ENCODE measurements at regions not wholly inside any gene's neighbourhood (a gene's known extent, or its start where the extent isn't known, plus 50 kb on each side); places are given as distances from the start of the nearest gene placed in this dataset.

DNA sequence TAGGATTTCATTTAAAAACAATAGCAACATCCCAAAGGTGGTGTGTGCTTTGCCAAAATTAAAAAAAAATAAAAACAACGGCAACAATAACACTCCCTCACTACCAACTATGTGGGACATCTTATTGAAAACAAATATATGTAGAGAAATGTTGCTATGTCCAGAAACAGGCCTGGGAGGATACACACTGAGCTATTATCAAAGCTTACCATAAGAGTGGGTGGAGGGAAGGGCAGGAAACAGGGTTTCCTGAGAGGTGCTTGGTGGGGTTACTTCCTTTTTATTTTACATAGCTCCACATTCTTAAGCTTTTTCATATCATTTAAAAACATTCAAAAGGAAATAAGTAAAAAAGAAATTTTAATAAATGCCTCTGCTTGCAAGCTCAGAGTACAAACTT is 150.0 kb upstream of the RIPOR2 start:
- POLR2A ChIA-PET, result no interaction called here

DNA sequence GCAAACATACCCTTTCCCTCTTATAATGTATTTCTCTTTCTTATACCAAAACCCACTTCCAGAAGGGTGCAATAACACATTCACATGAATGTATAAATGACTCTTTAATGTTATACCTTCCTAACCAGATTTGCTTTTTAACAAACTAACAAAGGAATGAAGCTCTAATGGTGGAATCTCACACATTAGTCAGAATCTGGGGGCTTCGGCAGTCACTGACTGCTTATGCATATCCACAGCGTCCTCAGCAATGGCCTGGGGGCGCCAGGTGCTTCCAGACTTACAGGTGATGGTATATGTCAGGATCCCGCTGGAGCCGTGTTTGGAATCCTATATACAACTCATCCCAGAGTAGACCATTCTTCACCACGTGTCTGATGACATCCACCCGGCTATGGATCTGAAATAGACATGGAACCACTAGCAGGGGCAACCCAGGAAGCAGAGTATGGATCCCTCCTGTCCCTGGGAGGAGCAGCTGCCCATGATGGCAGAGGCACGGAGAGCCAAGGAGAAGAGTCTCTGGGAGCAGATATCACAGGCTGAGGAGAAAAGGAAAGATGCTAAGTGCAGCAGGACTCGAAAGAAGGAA is 150.8 kb upstream of the RIPOR2 start:
- no peak for DNase-seq (ENCODE audit: low read depth, low spot score)
- Histone ChIP-seq H3K27me3 (ENCODE audit: control insufficient read depth, insufficient read depth, low read length) (no peaks in the 10 kb centered on the region), H3K9me3 (ENCODE audit: control insufficient read depth, insufficient read depth, low read length) (no peaks in the 10 kb centered on the region), H3K4me3 (ENCODE audit: low read depth, low read length) (no peak overlapping the region), H3K27ac (ENCODE audit: low read depth, low read length) (no peak overlapping the region)
- ChIA-PET CTCF (interaction anchor here (0.6 to 1.0 kb wide), 2 partner anchors 137 to 506 kb away, joined by 4 read pairs; no protein-coding TSS in a partner anchor), POLR2A (no interaction called here)
- TF ChIP-seq, protein P1, sequence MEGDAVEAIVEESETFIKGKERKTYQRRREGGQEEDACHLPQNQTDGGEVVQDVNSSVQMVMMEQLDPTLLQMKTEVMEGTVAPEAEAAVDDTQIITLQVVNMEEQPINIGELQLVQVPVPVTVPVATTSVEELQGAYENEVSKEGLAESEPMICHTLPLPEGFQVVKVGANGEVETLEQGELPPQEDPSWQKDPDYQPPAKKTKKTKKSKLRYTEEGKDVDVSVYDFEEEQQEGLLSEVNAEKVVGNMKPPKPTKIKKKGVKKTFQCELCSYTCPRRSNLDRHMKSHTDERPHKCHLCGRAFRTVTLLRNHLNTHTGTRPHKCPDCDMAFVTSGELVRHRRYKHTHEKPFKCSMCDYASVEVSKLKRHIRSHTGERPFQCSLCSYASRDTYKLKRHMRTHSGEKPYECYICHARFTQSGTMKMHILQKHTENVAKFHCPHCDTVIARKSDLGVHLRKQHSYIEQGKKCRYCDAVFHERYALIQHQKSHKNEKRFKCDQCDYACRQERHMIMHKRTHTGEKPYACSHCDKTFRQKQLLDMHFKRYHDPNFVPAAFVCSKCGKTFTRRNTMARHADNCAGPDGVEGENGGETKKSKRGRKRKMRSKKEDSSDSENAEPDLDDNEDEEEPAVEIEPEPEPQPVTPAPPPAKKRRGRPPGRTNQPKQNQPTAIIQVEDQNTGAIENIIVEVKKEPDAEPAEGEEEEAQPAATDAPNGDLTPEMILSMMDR (IDR thresholded peaks at IDR 0.05; ENCODE audit: low read depth, low read length), result no peak

More for the DNA sequence above, 150.0 kb upstream of the RIPOR2 start:
- H3K9me3 ChIP-seq (ENCODE audit: control insufficient read depth, insufficient read depth, low read length), result no peaks in the 10 kb centered on the region
- CTCF ChIA-PET, result interaction anchor here (0.7 to 1.0 kb wide), 2 partner anchors 93 to 137 kb away, joined by 3 to 4 read pairs; no protein-coding TSS in a partner anchor
- DNase-seq (ENCODE audit: low read depth, low spot score), result no peak
- H3K27me3 ChIP-seq (ENCODE audit: control insufficient read depth, insufficient read depth, low read length), result no peaks in the 10 kb centered on the region
- no peak overlapping the region for H3K4me3 ChIP-seq (ENCODE audit: low read depth, low read length)
- TF ChIP-seq, protein P1 (IDR thresholded peaks at IDR 0.05; ENCODE audit: low read depth, low read length), result no peak
- no peak overlapping the region for H3K27ac ChIP-seq (ENCODE audit: low read depth, low read length)

DNA sequence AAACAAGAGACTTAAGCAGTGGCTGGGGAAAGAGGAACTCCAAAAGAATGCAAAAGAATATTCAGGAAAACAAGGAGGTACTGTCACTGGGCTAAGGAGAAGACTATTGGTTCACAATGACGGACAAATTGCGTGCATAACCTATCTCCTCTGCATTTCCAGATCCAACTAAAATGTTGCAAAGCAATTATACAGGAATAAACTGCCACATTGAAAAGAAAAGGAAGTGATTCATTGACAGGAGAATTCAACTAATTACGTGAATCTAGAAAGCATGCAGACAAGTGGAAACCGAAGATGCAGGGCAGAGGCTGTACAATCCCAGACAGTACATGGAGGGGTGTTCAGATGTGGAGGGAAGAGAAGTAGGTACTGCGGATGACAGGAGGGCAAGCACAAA is 152.8 kb upstream of the RIPOR2 start:
- ChIA-PET POLR2A (no interaction called here), CTCF (interaction anchor here (2.2 kb wide), 1 partner anchor 233 kb away, joined by 5 read pairs; no protein-coding TSS in a partner anchor)
- Histone ChIP-seq H3K27ac (ENCODE audit: low read depth, low read length) (no peak overlapping the region), H3K27me3 (ENCODE audit: control insufficient read depth, insufficient read depth, low read length) (no peaks in the 10 kb centered on the region), H3K4me3 (ENCODE audit: low read depth, low read length) (no peak overlapping the region), H3K9me3 (ENCODE audit: control insufficient read depth, insufficient read depth, low read length) (no peaks in the 10 kb centered on the region)
- DNase-seq (ENCODE audit: low read depth, low spot score), result no peak
- TF ChIP-seq, protein P1 (IDR thresholded peaks at IDR 0.05; ENCODE audit: low read depth, low read length), result no peak

DNA sequence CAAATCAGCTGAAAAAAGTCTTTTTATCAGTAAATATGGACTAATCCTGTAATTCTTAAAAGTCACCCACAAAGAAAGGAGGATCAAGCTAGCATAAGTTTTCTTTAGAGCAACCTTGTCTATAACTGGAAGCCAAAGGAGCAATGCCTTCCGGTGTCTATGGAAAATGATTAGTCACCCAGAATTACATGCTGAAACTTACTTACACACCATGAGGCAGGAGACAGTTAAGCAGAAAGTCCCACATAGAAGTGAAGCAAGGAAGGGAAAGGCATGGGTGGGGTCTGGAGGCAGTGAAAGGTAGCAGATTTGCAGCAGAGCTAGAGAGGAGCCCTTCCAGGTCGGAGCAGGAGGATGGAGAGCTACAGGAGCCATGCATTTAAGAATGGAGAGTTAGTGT is 153.7 kb upstream of the RIPOR2 start:
- Histone ChIP-seq H3K27ac (ENCODE audit: low read depth, low read length) (no peak overlapping the region), H3K27me3 (ENCODE audit: control insufficient read depth, insufficient read depth, low read length) (no peaks in the 10 kb centered on the region), H3K9me3 (ENCODE audit: control insufficient read depth, insufficient read depth, low read length) (no peaks in the 10 kb centered on the region), H3K4me3 (ENCODE audit: low read depth, low read length) (no peak overlapping the region)
- TF ChIP-seq, protein P1 (IDR thresholded peaks at IDR 0.05; ENCODE audit: low read depth, low read length), result no peak
- DNase-seq (ENCODE audit: low read depth, low spot score), result no peak
- CTCF ChIA-PET, result interaction anchor here (2.2 to 2.4 kb wide), 2 partner anchors 19 to 234 kb away, joined by 5 to 9 read pairs; no protein-coding TSS in a partner anchor
- POLR2A ChIA-PET, result no interaction called here

DNA sequence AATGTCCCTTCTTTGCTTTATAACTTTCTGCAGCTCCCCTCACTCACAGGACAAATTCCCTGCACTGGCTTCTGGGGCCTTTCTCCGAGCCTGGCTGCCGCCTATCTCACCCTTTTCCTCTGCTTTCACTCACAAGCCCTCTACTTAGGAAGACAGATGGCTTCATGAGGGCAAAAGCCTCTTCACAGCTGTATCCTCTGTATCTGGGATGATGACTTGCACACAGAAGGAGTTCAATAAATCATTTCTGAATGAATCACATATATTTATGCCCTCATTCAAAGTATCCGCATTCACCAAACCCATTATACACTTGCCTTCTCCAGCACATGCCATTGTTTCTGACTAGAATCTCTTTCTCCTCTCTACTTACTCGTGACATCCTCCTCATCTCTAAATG is 159.0 kb upstream of the RIPOR2 start:
- DNase-seq (ENCODE audit: low read depth, low spot score), result no peak
- POLR2A ChIA-PET, result no interaction called here
- CTCF ChIA-PET, result interaction anchor here (0.6 kb wide), 1 partner anchor 80 kb away, joined by 3 read pairs; no protein-coding TSS in a partner anchor
- TF ChIP-seq, protein P1 (IDR thresholded peaks at IDR 0.05; ENCODE audit: low read depth, low read length), result no peak
- H3K4me3 ChIP-seq (ENCODE audit: low read depth, low read length), result no peak overlapping the region
- no peaks in the 10 kb centered on the region for H3K9me3 ChIP-seq (ENCODE audit: control insufficient read depth, insufficient read depth, low read length)
- no peaks in the 10 kb centered on the region for H3K27me3 ChIP-seq (ENCODE audit: control insufficient read depth, insufficient read depth, low read length)
- H3K27ac ChIP-seq (ENCODE audit: low read depth, low read length), result no peak overlapping the region
